HCT116 (cell line): ENCODE measurements at regions not wholly inside any gene's neighbourhood (a gene's known extent, or its start where the extent isn't known, plus 50 kb on each side); places are given as distances from the start of the nearest gene placed in this dataset.

ENCODE experiments used
- CTCF ChIP-seq, 3 experiments: fragments of 200-600 bp in 1 of 3; sonication (generic) in 1 of 3; IDR thresholded peaks in 2 of 3; conservative IDR thresholded peaks in 1 of 3; 2 replicates each; pipeline ENCODE4 v1.5.1; 2012 to 2017; ENCODE audit warnings: low read depth in 2 of 3, low read length in 2 of 3, antibody characterized with exemption in 1 of 3, borderline replicate concordance in 1 of 3, control low read depth in 1 of 3, mild to moderate bottlenecking in 1 of 3, mixed read lengths in 1 of 3, mixed run types in 1 of 3, moderate library complexity in 1 of 3; ENCODE audit not compliant: insufficient read depth in 1 of 3
- EGR1 ChIP-seq: IDR thresholded peaks from 2 replicates; pipeline ENCODE4 v1.6.1; 2012; ENCODE audit warnings: low read depth
- EZH2 ChIP-seq: fragments of 200-600 bp; sonication (generic); IDR thresholded peaks from 2 replicates; pipeline ENCODE4 v1.6.1; 2017; ENCODE audit warnings: antibody characterized with exemption, mixed run types
- POLR2A ChIP-seq: IDR thresholded peaks from 2 replicates; pipeline ENCODE4 v1.7.0; 2011; ENCODE audit warnings: borderline replicate concordance; ENCODE audit not compliant: insufficient read depth, insufficient read length; ENCODE audit errors: extremely low read depth
- POLR2AphosphoS5 ChIP-seq: IDR thresholded peaks from 2 replicates; pipeline ENCODE4 v1.6.1; 2011; ENCODE audit warnings: mild to moderate bottlenecking, low read depth, low read length, moderate library complexity
- RAD21 ChIP-seq: IDR thresholded peaks from 2 replicates; pipeline ENCODE4 v1.6.1; 2012; ENCODE audit warnings: low read depth, mild to moderate bottlenecking
- REST ChIP-seq: IDR thresholded peaks from 2 replicates; pipeline ENCODE4 v1.6.1; 2012; ENCODE audit warnings: low read depth
- YY1 ChIP-seq: IDR thresholded peaks from 2 replicates; pipeline ENCODE4 v1.6.1; 2011; ENCODE audit warnings: low read length, low read depth, moderate library complexity, mild to moderate bottlenecking; ENCODE audit not compliant: insufficient replicate concordance; ENCODE audit errors: extremely low read depth
- ZBTB33 ChIP-seq: IDR thresholded peaks from 2 replicates; pipeline ENCODE4 v1.6.1; 2011; ENCODE audit warnings: mild to moderate bottlenecking, low read length, moderate library complexity; ENCODE audit not compliant: insufficient replicate concordance; ENCODE audit errors: extremely low read depth
- ZFX ChIP-seq: fragments of 450-650 bp; IDR thresholded peaks from 2 replicates; pipeline ENCODE4 v1.6.1; 2017
- TF ChIP-seq, protein P1 (sequence below): IDR thresholded peaks from 2 replicates; pipeline ENCODE4 v1.6.1; 2012

GRCh38 chr4:116872308-116872707, 213.1 kb downstream of the TRAM1L1 start:
- TF ChIP-seq EZH2 (no peak), REST (no peak), POLR2AphosphoS5 (no peak), CTCF (IDR thresholded peaks at IDR 0.05 in 2 of 3, conservative IDR thresholded peaks at IDR 0.05 in 1 of 3; ENCODE audit: borderline replicate concordance in 1 of 3, insufficient read depth in 1 of 3, low read depth in 2 of 3, low read length in 2 of 3) (no peak), ZFX (no peak), RAD21 (no peak), ZBTB33 (no peak), EGR1 (no peak), POLR2A (no peak), YY1 (no peak)
- TF ChIP-seq, protein P1, sequence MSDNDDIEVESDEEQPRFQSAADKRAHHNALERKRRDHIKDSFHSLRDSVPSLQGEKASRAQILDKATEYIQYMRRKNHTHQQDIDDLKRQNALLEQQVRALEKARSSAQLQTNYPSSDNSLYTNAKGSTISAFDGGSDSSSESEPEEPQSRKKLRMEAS = no peak
